Activated T-helper 1 cell treated with anti-CD3 and anti-CD28 coated beads, Interleukin-12 subunit alpha, Interleukin-12 subunit beta, Interleukin-2, Interleukin-4 antibody, amounts not matched to agents 30 ng/mL and 10 ng/mL and 1 ng/mL, durations not matched to agents 14 hours and 24 hours and 36 hours (primary cell): ENCODE measurements at regions not wholly inside any gene's neighbourhood (a gene's known extent, or its start where the extent isn't known, plus 50 kb on each side); places are given as distances from the start of the nearest gene placed in this dataset.

ENCODE experiments used
- DNase-seq: peaks from one replicate; pipeline ENCODE4 v3.0.0; 2021; ENCODE audit warnings: low spot score
- H3K27ac Mint-ChIP-seq: one replicate; pipeline ENCODE4 v1.8.0; 2021; ENCODE audit warnings: mild to moderate bottlenecking, mixed read lengths
- H3K27me3 Mint-ChIP-seq: one replicate; pipeline ENCODE4 v1.8.0; 2022; ENCODE audit warnings: mild to moderate bottlenecking, moderate library complexity, mixed read lengths; ENCODE audit not compliant: insufficient read depth
- H3K36me3 Mint-ChIP-seq: one replicate; pipeline ENCODE4 v1.8.0; 2021; ENCODE audit warnings: low read depth, mixed read lengths
- H3K4me1 Mint-ChIP-seq: one replicate; pipeline ENCODE4 v1.8.0; 2021; ENCODE audit warnings: low read depth, mixed read lengths
- H3K4me3 Mint-ChIP-seq: one replicate; pipeline ENCODE4 v1.8.0; 2021; ENCODE audit warnings: mild to moderate bottlenecking, moderate library complexity, mixed read lengths
- H3K9me3 Mint-ChIP-seq: one replicate; pipeline ENCODE4 v1.8.0; 2021; ENCODE audit warnings: mixed read lengths
- intact Hi-C: fragments of 100-400 bp; cut with micrococcal nuclease; formaldehyde crosslinking; loops from one replicate; pipeline ENCODE4 v1.15.1; 2024

DNA sequence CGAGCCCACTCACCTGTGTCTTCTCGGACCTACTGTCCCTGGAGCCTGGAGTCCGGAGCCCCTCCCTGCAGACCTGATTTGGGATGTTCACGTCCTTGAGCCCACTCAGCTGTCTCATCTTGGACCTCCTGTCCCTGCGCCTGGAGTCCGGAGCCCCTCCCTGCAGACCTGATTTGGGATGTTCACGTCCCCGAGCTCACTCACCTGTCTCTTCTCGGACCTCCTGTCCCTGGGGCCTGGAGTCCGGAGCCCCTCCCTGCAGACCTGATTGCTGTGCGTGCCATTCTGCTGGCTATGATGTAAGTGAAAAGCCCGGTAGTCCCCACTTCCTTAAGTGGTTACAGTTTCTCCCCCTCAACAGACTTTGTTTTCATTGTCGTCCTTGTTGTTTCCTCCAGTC, 867.1 kb downstream of the BRD1 start:
- peaks cover 8% of the 10 kb centered on the region for H3K27me3 Mint-ChIP-seq
- H3K4me1 Mint-ChIP-seq, result no peaks in the 10 kb centered on the region
- no peak for DNase-seq
- H3K4me3 Mint-ChIP-seq, result no peak overlapping the region
- intact Hi-C loops, result no loop called here
- H3K36me3 Mint-ChIP-seq, result no peaks in the 10 kb centered on the region
- H3K9me3 Mint-ChIP-seq, result peaks cover 11% of the 10 kb centered on the region
- no peak overlapping the region for H3K27ac Mint-ChIP-seq

DNA sequence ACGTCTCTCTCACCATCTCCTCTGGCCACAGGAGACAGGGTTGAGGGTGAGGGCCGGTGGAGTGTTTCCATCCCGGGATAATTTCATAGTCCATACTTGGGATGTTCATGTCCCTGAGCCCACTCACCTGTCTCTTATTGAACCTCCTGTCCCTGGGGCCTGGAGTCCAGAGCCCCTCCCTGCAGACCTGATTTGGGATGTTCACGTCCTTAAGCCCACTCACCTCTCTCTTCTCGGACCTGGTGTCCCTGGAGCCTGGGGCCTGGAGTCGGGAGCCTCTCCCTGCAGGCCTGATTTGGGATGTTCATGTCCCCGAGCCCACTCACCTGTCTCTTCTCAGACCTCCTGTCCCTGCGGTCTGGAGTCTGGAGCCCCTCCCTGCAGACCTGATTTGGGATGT, 868.2 kb downstream of the BRD1 start:
- no peaks in the 10 kb centered on the region for H3K36me3 Mint-ChIP-seq
- no peaks in the 10 kb centered on the region for H3K4me1 Mint-ChIP-seq
- peaks cover 8% of the 10 kb centered on the region for H3K27me3 Mint-ChIP-seq
- no peak overlapping the region for H3K27ac Mint-ChIP-seq
- intact Hi-C loops, result no loop called here
- no peak overlapping the region for H3K4me3 Mint-ChIP-seq
- no peak for DNase-seq
- peaks cover 11% of the 10 kb centered on the region for H3K9me3 Mint-ChIP-seq

DNA sequence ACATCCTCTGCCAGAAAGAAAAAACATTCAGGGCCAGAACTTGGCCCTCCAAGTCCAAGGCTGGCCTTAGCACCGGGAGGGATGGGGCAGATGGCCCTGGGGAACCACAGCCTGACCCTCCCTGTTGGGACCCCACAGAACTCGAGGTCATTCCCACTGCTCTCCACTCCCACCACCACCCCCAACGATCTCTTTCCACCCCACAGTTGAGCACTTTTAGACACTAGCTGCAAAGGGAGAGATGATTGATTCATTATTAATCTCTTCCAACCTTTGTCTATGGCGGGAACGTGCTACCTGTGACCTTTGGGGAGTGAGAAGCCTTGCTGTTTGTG, 869.7 kb downstream of the BRD1 start:
- Mint-ChIP-seq H3K4me3 (no peak overlapping the region), H3K9me3 (peaks cover 11% of the 10 kb centered on the region), H3K27me3 (peaks cover 3% of the 10 kb centered on the region), H3K36me3 (no peaks in the 10 kb centered on the region), H3K4me1 (no peaks in the 10 kb centered on the region), H3K27ac (no peak overlapping the region)
- intact Hi-C loops, result no loop called here
- DNase-seq, result no peak

DNA sequence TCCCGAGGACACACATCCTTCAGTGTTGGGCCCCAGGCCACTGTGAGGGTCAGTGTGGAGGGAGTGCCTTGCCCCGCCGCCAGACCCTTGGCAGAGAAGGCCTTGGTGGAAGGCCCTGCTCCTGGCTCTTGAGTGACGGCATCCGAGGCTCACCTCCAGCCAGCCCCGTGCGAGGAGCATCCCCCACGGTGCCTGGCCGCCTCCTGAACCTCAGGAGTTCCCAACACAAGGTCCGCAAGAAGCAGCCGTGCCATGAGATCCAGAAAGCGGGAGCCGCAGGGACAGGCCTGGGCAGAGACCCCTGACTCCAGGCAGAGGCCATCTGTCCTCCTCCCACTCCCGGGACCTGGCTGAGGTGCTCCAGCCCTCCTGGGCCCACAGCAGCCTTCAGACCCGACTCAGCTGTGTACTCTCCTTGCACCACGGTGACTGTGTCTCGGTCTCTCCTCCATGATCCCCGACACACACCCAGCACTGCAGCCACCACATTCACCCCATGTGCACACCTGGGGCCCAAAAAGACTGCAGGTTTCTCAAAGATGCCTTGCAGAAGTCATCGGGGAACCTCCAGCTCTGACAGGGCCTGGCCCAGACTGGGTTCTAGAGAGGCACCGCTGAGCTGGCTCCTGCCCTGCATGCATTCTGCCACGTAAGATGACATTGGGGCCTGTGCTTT, 870.2 kb downstream of the BRD1 start:
- Mint-ChIP-seq H3K9me3 (peaks cover 11% of the 10 kb centered on the region), H3K4me3 (no peak overlapping the region), H3K27ac (no peak overlapping the region), H3K4me1 (no peaks in the 10 kb centered on the region), H3K27me3 (peaks cover 2% of the 10 kb centered on the region), H3K36me3 (no peaks in the 10 kb centered on the region)
- DNase-seq, result no peak
- intact Hi-C loops, result no loop called here

- no peak for DNase-seq
Measured at GRCh38 chr22:48955351-48956311, 872.0 kb downstream of the BRD1 start.

GRCh38 chr22:48954781-48955311, 872.8 kb downstream of the BRD1 start:
- H3K27ac Mint-ChIP-seq, result no peak overlapping the region
- no peaks in the 10 kb centered on the region for H3K4me1 Mint-ChIP-seq
- H3K4me3 Mint-ChIP-seq, result no peak overlapping the region
- H3K27me3 Mint-ChIP-seq, result no peaks in the 10 kb centered on the region
- H3K9me3 Mint-ChIP-seq, result peaks cover 11% of the 10 kb centered on the region
- no peak for DNase-seq
- intact Hi-C loops, result no loop called here
- no peaks in the 10 kb centered on the region for H3K36me3 Mint-ChIP-seq

More at GRCh38 chr22:48955351-48956311, 872.0 kb downstream of the BRD1 start:
- H3K4me3 Mint-ChIP-seq, result no peak overlapping the region
- no peaks in the 10 kb centered on the region for H3K4me1 Mint-ChIP-seq
- H3K36me3 Mint-ChIP-seq, result no peaks in the 10 kb centered on the region
- peaks cover 11% of the 10 kb centered on the region for H3K9me3 Mint-ChIP-seq
- intact Hi-C loops, result no loop called here
- H3K27ac Mint-ChIP-seq, result no peak overlapping the region
- peaks cover 2% of the 10 kb centered on the region for H3K27me3 Mint-ChIP-seq

GRCh38 chr22:48953830-48954229, 873.8 kb downstream of the BRD1 start:
- no peaks in the 10 kb centered on the region for H3K4me1 Mint-ChIP-seq
- no peak overlapping the region for H3K4me3 Mint-ChIP-seq
- no peaks in the 10 kb centered on the region for H3K27me3 Mint-ChIP-seq
- no peak for DNase-seq
- no peaks in the 10 kb centered on the region for H3K36me3 Mint-ChIP-seq
- intact Hi-C loops, result no loop called here
- no peak overlapping the region for H3K27ac Mint-ChIP-seq
- peaks cover 11% of the 10 kb centered on the region for H3K9me3 Mint-ChIP-seq

- H3K9me3 Mint-ChIP-seq, result peaks cover 11% of the 10 kb centered on the region
- H3K27me3 Mint-ChIP-seq, result no peaks in the 10 kb centered on the region
- H3K36me3 Mint-ChIP-seq, result no peaks in the 10 kb centered on the region
- intact Hi-C loops, result no loop called here
- no peak overlapping the region for H3K4me3 Mint-ChIP-seq
- no peaks in the 10 kb centered on the region for H3K4me1 Mint-ChIP-seq
- no peak overlapping the region for H3K27ac Mint-ChIP-seq
- DNase-seq, result no peak
Measured at GRCh38 chr22:48953103-48953720, 874.5 kb downstream of the BRD1 start.

- no peak overlapping the region for H3K27ac Mint-ChIP-seq
- H3K4me1 Mint-ChIP-seq, result no peaks in the 10 kb centered on the region
- DNase-seq, result no peak
- intact Hi-C loops, result no loop called here
- H3K36me3 Mint-ChIP-seq, result no peaks in the 10 kb centered on the region
- no peaks in the 10 kb centered on the region for H3K27me3 Mint-ChIP-seq
- H3K4me3 Mint-ChIP-seq, result no peak overlapping the region
- peaks cover 11% of the 10 kb centered on the region for H3K9me3 Mint-ChIP-seq
Measured at GRCh38 chr22:48952256-48953102, 875.2 kb downstream of the BRD1 start.

DNA sequence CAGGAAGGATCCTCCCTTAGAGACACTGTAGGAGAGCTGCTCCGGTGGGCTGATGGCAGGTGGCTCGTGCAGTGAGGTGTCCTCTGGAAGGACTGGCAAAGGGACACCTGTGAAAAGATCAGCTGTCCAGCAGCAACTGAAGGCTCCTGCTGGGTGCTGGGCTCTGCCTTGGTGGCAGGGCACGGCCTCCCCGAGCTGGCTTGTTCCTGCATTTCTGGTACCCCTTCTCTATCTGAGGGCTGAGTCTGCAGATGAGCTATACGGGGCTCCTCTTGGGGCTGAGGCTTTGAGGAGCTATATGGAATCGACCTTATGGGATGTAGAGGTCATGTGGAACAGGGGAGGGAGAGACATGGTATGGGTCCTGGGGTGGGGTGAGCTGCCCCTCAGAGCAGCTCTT, 875.8 kb downstream of the BRD1 start:
- Mint-ChIP-seq H3K27ac (no peak overlapping the region), H3K4me3 (no peak overlapping the region), H3K36me3 (no peaks in the 10 kb centered on the region), H3K4me1 (no peaks in the 10 kb centered on the region), H3K9me3 (peaks cover 7% of the 10 kb centered on the region), H3K27me3 (no peaks in the 10 kb centered on the region)
- intact Hi-C loops, result no loop called here
- DNase-seq, result no peak

DNA sequence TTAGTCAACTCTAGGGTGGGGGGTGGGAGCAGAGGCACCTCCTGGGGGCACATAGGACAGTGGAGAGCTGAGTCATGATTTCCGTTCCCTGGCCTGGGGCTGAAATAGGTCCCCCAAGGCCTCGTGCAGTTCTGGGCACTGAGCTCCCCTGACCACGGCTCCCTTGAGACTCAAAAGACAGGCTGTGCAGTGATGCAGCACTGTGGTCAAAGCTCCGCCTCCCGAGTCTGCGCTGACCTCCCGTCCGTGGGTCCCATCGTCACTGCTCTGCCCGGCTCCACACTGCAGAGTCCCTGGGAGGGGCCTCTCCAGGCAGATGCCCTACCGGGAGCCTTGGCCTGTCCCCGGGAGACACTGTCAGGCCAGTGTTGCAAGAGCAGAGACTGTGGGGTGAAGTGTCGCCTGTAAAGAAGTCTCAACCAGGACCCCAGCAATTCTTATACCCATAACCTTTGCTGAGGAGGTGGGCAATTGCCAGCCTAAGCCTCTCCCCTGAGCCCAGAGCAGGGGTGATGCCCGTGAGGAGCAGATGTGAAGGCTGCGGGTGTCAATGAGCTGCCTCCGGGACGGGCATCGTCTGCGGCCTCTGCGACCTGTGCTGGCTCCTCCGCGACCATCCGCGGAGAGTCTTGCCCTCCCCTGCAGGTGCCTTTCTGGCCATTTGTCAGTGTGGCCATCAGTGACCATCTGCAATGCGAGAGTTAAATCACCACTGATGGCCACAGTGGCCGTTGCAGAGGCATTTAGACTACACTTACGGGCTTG, 877.3 kb downstream of the BRD1 start:
- H3K4me3 Mint-ChIP-seq, result no peak overlapping the region
- no peaks in the 10 kb centered on the region for H3K4me1 Mint-ChIP-seq
- H3K36me3 Mint-ChIP-seq, result no peaks in the 10 kb centered on the region
- H3K27ac Mint-ChIP-seq, result no peak overlapping the region
- H3K9me3 Mint-ChIP-seq, result no peaks in the 10 kb centered on the region
- intact Hi-C loops, result no loop called here
- H3K27me3 Mint-ChIP-seq, result no peaks in the 10 kb centered on the region
- DNase-seq, result no peak
